ENCODE measurements at regions not wholly inside any gene's neighbourhood (a gene's known extent, or its start where the extent isn't known, plus 50 kb on each side); places are given as distances from the start of the nearest gene placed in this dataset.

DNA sequence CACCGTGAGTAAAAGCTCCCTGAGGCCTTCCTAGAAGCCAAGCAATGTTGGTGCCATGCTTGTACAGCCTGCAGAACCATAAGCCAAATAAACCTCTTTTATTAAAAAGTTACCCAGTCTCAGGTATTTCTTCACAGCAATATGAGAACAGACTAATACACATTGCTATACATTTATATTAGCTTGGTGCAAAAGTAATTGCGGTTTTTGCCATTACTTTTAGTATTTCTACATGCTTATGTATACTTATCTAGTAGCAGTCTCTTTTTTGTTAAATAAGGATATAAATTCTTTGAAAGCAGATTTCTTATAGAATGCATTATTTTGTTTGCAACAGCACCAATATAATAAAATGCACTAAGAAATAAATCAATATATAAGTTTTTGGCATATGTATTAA is 619.6 kb downstream of the FSCB start:
- Histone ChIP-seq H3K36me3 (no peaks in the 10 kb centered on the region), H3K27me3 (no peaks in the 10 kb centered on the region), H3K4me3 (ENCODE audit: low read depth, low read length) (no peak overlapping the region), H3K4me1 (no peaks in the 10 kb centered on the region), H3K9me3 (0 out of 2 replicates have a peak, but pooled peaks cover 2% of the 10 kb centered on the region)
- TF ChIP-seq, protein P1, sequence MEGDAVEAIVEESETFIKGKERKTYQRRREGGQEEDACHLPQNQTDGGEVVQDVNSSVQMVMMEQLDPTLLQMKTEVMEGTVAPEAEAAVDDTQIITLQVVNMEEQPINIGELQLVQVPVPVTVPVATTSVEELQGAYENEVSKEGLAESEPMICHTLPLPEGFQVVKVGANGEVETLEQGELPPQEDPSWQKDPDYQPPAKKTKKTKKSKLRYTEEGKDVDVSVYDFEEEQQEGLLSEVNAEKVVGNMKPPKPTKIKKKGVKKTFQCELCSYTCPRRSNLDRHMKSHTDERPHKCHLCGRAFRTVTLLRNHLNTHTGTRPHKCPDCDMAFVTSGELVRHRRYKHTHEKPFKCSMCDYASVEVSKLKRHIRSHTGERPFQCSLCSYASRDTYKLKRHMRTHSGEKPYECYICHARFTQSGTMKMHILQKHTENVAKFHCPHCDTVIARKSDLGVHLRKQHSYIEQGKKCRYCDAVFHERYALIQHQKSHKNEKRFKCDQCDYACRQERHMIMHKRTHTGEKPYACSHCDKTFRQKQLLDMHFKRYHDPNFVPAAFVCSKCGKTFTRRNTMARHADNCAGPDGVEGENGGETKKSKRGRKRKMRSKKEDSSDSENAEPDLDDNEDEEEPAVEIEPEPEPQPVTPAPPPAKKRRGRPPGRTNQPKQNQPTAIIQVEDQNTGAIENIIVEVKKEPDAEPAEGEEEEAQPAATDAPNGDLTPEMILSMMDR (IDR thresholded peaks at IDR 0.05; ENCODE audit: low read depth, low read length): no peak
- no peak for DNase-seq

DNA sequence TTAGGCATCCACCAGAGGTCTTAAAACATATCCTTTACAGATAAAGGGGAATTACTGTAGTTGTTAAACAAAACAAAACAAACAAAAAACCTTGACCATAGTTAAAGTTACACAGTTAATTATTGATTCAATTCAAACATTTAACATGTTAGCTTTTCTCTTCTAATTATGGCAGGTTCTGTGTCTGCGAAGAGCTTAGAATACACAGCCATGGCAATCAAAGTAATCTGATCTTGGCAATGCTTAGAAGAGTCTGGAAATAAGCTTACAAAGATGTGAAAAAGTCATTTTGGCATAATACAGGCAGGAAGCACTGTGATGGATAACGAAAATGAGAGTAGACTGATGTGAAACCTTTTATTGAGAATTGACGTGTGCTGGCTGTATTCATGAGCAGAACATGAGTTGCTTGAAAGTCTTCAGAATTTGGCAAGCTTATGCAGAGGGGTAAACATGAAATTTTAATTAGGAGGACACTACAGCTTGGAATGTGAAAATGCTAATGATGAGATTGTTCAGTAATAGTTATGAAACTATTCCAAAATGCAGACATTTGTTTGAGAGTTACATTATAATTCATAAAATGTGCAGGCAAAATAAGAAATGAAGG is 629.6 kb downstream of the FSCB start:
- no peaks in the 10 kb centered on the region for H3K27me3 ChIP-seq
- no peak for DNase-seq
- TF ChIP-seq, protein P1 (IDR thresholded peaks at IDR 0.05; ENCODE audit: low read depth, low read length): no peak
- no peaks in the 10 kb centered on the region for H3K36me3 ChIP-seq
- H3K4me3 ChIP-seq (ENCODE audit: low read depth, low read length): no peak overlapping the region
- H3K9me3 ChIP-seq: no peaks in the 10 kb centered on the region
- no peaks in the 10 kb centered on the region for H3K4me1 ChIP-seq

DNA sequence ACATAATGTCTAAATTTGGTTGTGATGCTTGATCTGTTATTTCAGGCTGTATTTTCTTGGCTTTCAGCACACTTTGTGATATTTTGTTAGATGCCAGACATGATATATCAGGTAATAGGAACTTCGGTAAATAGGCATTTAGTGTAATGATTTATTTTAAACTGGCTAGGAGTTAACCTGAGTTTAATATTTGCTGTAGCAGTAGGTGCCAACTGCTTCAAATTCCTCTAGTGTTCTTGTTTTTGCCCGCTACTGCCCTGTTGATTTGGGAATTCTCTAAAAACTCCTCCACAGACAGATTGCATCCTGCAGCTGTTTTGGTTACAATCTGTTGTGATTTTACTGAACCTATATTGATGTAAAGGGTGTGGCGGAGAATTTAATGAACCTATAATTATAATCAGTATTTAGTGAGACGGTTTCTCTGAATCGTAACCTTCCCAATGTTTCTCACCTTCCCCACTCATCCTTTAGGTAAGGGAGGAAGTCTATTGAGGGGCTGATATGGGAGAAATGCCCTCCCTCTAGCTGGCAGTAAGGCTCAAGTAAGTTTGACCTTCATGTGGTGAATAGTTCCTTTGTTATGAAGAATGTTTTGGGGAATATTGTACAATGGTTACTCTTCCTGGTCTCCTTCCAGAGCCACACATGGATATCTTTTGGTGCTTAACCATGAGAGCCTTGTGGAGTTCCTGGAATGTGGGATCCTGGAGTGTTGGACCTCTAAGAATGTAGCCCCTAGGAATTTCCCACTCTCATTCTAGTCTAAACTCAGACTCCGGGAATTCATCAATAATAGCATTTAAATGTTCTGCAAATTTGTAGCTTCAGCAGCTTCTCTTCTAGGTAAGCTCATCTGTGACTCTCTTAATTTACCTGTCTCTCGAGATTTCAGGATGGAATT is 634.1 kb downstream of the FSCB start:
- no peaks in the 10 kb centered on the region for H3K27me3 ChIP-seq
- H3K36me3 ChIP-seq: no peaks in the 10 kb centered on the region
- H3K9me3 ChIP-seq: no peaks in the 10 kb centered on the region; the same call in 1 of the 2 replicates
- TF ChIP-seq, protein P1 (IDR thresholded peaks at IDR 0.05; ENCODE audit: low read depth, low read length): no peak
- no peak overlapping the region for H3K4me3 ChIP-seq (ENCODE audit: low read depth, low read length)
- no peaks in the 10 kb centered on the region for H3K4me1 ChIP-seq
- no peak for DNase-seq

DNA sequence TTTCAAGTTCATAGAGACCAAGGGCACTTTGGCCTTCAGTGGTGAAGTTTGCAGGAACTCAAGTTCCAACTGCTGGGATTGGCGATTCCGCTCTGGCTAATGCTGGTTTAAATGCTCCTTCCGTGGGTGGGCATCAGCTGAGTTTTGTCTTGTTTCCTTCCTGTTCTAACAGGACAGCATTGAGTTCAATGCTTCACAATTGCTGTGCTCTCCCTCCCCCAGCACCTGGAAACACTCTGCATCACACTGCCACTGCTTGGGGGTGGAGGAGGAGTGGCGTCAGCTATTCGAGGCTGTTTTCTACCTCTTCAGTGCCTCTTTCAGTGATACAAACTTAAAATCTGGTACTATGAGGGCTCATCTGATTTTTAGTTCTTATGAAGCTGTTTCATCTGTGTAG is 634.9 kb downstream of the FSCB start:
- Histone ChIP-seq H3K27me3 (no peaks in the 10 kb centered on the region), H3K4me1 (no peaks in the 10 kb centered on the region), H3K9me3 (no peaks in the 10 kb centered on the region; the same call in 1 of the 2 replicates), H3K4me3 (ENCODE audit: low read depth, low read length) (no peak overlapping the region), H3K36me3 (no peaks in the 10 kb centered on the region)
- DNase-seq: no peak
- TF ChIP-seq, protein P1 (IDR thresholded peaks at IDR 0.05; ENCODE audit: low read depth, low read length): no peak

DNA sequence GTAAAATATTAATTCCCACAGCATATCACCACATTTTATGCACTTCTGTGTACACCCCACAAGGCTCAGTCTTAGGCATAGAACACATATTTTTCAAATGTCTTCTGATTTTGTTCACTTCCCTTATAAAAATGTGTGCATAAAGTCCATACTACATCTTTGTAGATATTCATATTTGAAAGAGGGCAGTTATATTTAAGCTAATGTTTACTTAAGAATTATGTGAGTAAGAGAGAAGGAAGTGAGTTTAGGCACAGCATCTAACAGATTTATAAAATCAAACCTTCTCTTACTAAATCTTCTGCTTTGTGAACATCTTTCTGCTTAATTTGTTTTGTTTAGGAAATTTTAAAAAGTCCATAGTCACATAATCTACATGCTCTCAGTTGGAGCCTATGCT is 648.1 kb downstream of the FSCB start:
- TF ChIP-seq, protein P1 (IDR thresholded peaks at IDR 0.05; ENCODE audit: low read depth, low read length): no peak
- DNase-seq: no peak
- H3K4me1 ChIP-seq: no peaks in the 10 kb centered on the region
- H3K4me3 ChIP-seq (ENCODE audit: low read depth, low read length): no peak overlapping the region
- no peaks in the 10 kb centered on the region for H3K36me3 ChIP-seq
- no peaks in the 10 kb centered on the region for H3K27me3 ChIP-seq
- H3K9me3 ChIP-seq: 0 out of 2 replicates have a peak, but pooled peaks cover 3% of the 10 kb centered on the region

DNA sequence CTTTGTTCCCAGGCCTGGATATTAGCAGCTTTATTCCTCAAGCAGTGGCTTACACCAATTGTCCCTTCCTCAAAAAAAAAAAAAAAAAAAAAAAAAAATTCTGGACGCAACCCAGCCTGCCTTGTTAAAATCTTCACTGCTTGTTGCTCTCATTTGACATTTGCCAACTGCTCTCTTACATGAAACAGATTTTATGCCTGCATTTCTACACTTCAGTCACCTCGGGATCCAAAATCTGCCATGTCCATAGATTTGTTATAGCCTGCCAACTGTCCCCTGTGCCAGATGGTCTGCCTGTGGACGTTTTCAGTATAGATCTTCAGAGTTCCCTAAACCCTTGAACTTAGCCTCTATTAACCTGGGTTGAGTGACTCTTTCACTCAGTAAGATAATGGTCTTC is 651.5 kb downstream of the FSCB start:
- Histone ChIP-seq H3K27me3 (no peaks in the 10 kb centered on the region), H3K36me3 (no peaks in the 10 kb centered on the region), H3K4me3 (ENCODE audit: low read depth, low read length) (no peak overlapping the region), H3K9me3 (no peaks in the 10 kb centered on the region), H3K4me1 (no peaks in the 10 kb centered on the region)
- DNase-seq: no peak
- TF ChIP-seq, protein P1 (IDR thresholded peaks at IDR 0.05; ENCODE audit: low read depth, low read length): no peak

All from BE2C (cell line).